ENCODE measurements at regions not wholly inside any gene's neighbourhood (a gene's known extent, or its start where the extent isn't known, plus 50 kb on each side); places are given as distances from the start of the nearest gene placed in this dataset.

- DNase-seq = no peak
- intact Hi-C loops (cut with DNase I) = no loop called here
- no peaks in the 10 kb centered on the region for H3K4me1 ChIP-seq
- H3K27me3 ChIP-seq = no peaks in the 10 kb centered on the region
- 82 to 83% methylated on average over 11 to 17 of the region's 17 CpGs for WGBS, 2 donors
- TF ChIP-seq POLR2A (IDR thresholded peaks at IDR 0.05) = no peak
- TF ChIP-seq, protein P1, sequence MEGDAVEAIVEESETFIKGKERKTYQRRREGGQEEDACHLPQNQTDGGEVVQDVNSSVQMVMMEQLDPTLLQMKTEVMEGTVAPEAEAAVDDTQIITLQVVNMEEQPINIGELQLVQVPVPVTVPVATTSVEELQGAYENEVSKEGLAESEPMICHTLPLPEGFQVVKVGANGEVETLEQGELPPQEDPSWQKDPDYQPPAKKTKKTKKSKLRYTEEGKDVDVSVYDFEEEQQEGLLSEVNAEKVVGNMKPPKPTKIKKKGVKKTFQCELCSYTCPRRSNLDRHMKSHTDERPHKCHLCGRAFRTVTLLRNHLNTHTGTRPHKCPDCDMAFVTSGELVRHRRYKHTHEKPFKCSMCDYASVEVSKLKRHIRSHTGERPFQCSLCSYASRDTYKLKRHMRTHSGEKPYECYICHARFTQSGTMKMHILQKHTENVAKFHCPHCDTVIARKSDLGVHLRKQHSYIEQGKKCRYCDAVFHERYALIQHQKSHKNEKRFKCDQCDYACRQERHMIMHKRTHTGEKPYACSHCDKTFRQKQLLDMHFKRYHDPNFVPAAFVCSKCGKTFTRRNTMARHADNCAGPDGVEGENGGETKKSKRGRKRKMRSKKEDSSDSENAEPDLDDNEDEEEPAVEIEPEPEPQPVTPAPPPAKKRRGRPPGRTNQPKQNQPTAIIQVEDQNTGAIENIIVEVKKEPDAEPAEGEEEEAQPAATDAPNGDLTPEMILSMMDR (IDR thresholded peaks at IDR 0.05) = no peak
- no peaks in the 10 kb centered on the region for H3K9me3 ChIP-seq
- no peak overlapping the region for H3K27ac ChIP-seq
- ATAC-seq = no peak
- H3K36me3 ChIP-seq (replicated peaks in 1 of 2; ENCODE audit: insufficient read depth in 1 of 2, low read depth in 2 of 2) = no peaks in the 10 kb centered on the region
- H3K4me3 ChIP-seq = no peak overlapping the region
Measured at GRCh38 chr2:239457586-239458445, 57.0 kb upstream of the HDAC4 start.

- intact Hi-C loops (cut with DNase I) = no loop called here
- H3K9me3 ChIP-seq = no peaks in the 10 kb centered on the region
- DNase-seq (no peak), ATAC-seq (no peak)
- TF ChIP-seq, protein P1 (IDR thresholded peaks at IDR 0.05) = no peak
- TF ChIP-seq POLR2A (IDR thresholded peaks at IDR 0.05) = no peak
- H3K27me3 ChIP-seq = no peaks in the 10 kb centered on the region
- H3K36me3 ChIP-seq (replicated peaks in 1 of 2; ENCODE audit: insufficient read depth in 1 of 2, low read depth in 2 of 2) = no peaks in the 10 kb centered on the region
- no peaks in the 10 kb centered on the region for H3K4me1 ChIP-seq
- WGBS, 2 donors = 59 to 60% methylated on average over 5 of the region's 5 CpGs
- H3K4me3 ChIP-seq = no peak overlapping the region
- H3K27ac ChIP-seq = no peak overlapping the region
Measured at GRCh38 chr2:239456940-239457339, 56.1 kb upstream of the HDAC4 start.

- DNase-seq (no peak), ATAC-seq (no peak)
- Histone ChIP-seq H3K27ac (no peak overlapping the region), H3K9me3 (no peaks in the 10 kb centered on the region), H3K27me3 (no peaks in the 10 kb centered on the region), H3K4me3 (no peak overlapping the region), H3K4me1 (no peaks in the 10 kb centered on the region), H3K36me3 (replicated peaks in 1 of 2; ENCODE audit: insufficient read depth in 1 of 2, low read depth in 2 of 2) (no peaks in the 10 kb centered on the region)
- TF ChIP-seq, protein P1 (IDR thresholded peaks at IDR 0.05) = no peak
- TF ChIP-seq POLR2A (IDR thresholded peaks at IDR 0.05) = no peak
- 73% methylated on average over 17 of the region's 17 CpGs for WGBS, 2 donors
- intact Hi-C loops (cut with DNase I) = no loop called here
Measured at GRCh38 chr2:239455436-239456203, 54.8 kb upstream of the HDAC4 start.

GRCh38 chr2:239454507-239454906, 53.7 kb upstream of the HDAC4 start:
- Histone ChIP-seq H3K9me3 (no peaks in the 10 kb centered on the region), H3K4me1 (no peaks in the 10 kb centered on the region), H3K27me3 (no peaks in the 10 kb centered on the region), H3K27ac (no peak overlapping the region), H3K4me3 (no peak overlapping the region), H3K36me3 (replicated peaks in 1 of 2; ENCODE audit: insufficient read depth in 1 of 2, low read depth in 2 of 2) (no peaks in the 10 kb centered on the region)
- ATAC-seq = no peak
- intact Hi-C loops (cut with DNase I) = no loop called here
- no peak for TF ChIP-seq POLR2A (IDR thresholded peaks at IDR 0.05)
- TF ChIP-seq, protein P1 (IDR thresholded peaks at IDR 0.05) = no peak
- DNase-seq = no peak
- 48 to 54% methylated on average over 2 of the region's 2 CpGs for WGBS, 2 donors
